GM21526 (cell line): ENCODE measurements at regions not wholly inside any gene's neighbourhood (a gene's known extent, or its start where the extent isn't known, plus 50 kb on each side); places are given as distances from the start of the nearest gene placed in this dataset.

Experiments
- ATAC-seq: cut with Tn5 transposase; IDR thresholded peaks from one replicate; pipeline ENCODE4 v1.9.1; 2021; ENCODE audit warnings: moderate library complexity; ENCODE audit not compliant: unreplicated experiment, low FRiP score

DNA sequence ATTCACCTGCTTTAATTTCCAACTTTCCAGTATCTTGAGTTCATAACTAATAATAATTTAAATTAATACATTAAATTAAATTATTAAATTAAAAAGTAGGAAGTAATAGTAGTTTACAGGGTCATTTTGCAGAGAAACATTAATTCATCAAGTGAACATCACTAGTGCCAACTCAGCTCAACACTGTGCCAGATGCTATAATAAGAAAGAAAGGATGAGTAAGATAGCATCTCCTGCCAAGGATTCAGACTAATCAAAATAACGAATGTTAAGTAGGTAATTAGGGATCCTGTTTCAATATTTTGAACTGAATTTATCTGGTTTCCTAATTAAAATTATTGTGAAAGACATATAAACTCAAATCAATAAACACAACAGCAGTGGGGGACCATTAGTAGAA, 596.7 kb downstream of the SLC6A15 start:
- no peak for ATAC-seq

DNA sequence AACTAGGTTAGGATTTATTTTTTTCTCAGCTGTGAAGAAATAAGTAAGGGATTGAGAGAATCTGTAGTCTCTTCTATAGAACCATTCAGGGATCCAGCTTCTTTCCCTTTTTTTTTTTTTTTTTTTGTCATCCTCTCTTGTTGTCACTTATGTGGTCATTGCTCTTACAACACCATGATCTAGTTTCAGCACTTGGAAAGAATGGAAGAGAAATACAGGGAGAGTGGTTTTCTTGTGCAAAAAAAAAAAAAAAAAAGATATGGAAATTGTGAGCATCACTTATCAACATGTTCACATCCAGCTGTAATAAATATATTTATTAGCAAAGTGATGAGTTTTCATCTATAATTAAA, 599.3 kb downstream of the SLC6A15 start:
- ATAC-seq = no peak

GRCh38 chr12:84308211-84308610, 604.4 kb downstream of the SLC6A15 start:
- no peak for ATAC-seq

GRCh38 chr12:84305144-84305543, 607.5 kb downstream of the SLC6A15 start:
- ATAC-seq = no peak

DNA sequence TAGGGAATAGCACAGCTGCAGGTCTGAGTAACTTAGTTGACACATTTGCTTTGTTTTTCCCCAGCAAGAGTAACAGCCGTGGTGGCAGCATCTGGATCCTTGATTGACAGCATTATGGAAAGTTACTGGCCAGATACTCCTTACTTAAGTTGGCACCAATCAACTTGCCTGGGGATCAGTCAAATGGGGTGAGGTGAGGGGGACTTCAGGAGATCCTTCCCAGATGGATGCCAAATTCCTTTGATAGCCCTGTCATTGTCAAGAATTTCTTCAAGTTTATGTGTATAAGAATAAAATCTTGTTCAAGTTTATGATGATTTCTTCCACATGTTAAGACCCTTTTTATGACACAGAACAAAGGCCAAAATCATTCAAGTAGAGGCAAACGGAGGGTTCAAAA, 618.4 kb downstream of the SLC6A15 start:
- no peak for ATAC-seq

DNA sequence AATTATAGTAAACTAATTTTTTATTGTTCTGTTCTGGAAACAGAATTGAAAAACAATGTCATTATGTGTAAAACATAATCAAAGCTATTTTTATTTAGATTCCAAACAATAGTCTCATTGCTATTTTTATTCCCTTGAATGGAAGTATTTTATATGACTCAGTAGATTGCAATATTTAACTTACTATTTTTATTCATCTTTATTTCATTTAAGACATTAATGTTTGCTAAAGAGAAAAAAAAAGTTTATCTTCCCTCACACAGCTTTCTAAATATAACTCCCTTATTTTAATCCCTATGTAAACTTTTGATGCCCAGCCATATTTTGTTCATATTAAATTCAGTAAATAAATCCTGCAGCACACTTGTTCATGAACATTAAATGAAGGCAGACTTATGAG, 622.4 kb downstream of the SLC6A15 start:
- no peak for ATAC-seq

GRCh38 chr12:84277986-84278385, 634.6 kb downstream of the SLC6A15 start:
- no peak for ATAC-seq

GRCh38 chr12:84276215-84276614, 636.4 kb downstream of the SLC6A15 start:
- ATAC-seq = no peak

DNA sequence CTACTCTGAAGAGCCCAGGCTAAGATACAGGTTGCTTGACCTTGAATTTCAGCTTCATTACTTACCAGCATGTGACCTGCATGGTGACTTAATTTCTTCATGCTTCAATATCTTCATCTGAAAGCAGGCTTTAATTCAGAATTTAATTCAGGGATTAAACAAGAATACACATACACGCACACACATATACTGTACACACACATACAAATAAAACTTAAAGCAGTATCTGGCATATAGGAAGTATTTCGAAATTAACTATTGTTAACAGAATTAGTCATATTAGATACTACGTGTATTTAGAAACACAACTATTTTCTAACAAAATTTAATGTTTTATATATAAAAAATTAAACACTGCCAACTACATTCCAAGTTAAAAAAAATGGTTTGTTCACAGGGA, 640.3 kb downstream of the SLC6A15 start:
- no peak for ATAC-seq

DNA sequence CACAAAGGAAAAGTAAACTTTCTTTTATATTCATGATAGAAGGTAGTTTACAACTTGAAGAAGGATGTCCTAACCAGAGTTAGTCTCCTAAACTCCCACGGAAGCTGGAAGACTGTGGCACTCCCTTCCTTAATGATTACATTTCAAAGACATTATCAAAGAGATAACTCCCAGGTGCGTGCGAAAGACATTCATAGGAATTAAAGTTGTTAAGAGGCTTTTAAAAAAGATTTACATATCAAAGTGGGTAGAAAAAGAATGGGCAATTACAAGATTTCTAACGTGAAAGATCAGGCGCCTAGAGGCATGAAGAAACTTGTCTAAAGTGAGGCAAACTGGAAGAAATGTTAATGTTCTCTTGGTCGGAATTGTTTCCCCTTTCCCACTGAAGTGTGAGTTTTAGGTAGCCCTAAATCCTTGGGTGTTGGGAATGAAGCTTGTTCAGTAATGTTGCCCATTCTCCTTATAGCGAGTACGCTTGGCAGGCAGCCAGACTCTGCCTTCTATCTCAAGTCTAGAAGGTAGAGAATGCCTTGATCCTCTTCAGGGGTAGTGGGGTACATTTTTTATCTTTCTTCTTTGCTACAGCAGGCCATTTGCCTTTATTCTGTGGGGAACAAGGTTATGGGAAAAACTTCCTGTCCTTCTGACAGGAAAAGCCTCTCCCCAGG, 642.0 kb downstream of the SLC6A15 start:
- no peak for ATAC-seq

- ATAC-seq = no peak
Observed at GRCh38 chr12:84247931-84248330, 664.7 kb downstream of the SLC6A15 start.

DNA sequence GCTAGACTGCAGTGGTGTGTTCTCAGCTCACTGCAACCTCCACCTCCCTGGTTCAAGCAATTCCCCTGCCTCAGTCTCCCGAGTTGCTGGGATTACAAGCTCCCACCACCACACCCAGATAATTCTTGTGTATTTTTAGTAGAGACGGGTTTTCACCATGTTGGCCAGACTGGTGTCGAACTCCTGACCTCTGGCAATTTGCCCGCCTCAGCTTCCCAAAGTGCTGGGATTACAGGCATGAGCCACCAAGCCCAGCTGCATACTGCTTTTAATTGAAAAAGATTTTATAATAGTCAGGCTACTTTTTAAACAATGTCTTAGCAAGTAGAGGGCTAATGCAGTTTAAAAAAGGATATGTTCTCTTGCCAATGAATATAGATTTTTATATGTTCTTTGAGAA, 668.9 kb downstream of the SLC6A15 start:
- no peak for ATAC-seq

- ATAC-seq = no peak
Observed at GRCh38 chr12:84222841-84223240, 689.8 kb downstream of the SLC6A15 start.

GRCh38 chr12:84218406-84218805, 694.2 kb downstream of the SLC6A15 start:
- no peak for ATAC-seq

- ATAC-seq = no peak
Observed at GRCh38 chr12:84201976-84202375, 710.6 kb downstream of the SLC6A15 start.

DNA sequence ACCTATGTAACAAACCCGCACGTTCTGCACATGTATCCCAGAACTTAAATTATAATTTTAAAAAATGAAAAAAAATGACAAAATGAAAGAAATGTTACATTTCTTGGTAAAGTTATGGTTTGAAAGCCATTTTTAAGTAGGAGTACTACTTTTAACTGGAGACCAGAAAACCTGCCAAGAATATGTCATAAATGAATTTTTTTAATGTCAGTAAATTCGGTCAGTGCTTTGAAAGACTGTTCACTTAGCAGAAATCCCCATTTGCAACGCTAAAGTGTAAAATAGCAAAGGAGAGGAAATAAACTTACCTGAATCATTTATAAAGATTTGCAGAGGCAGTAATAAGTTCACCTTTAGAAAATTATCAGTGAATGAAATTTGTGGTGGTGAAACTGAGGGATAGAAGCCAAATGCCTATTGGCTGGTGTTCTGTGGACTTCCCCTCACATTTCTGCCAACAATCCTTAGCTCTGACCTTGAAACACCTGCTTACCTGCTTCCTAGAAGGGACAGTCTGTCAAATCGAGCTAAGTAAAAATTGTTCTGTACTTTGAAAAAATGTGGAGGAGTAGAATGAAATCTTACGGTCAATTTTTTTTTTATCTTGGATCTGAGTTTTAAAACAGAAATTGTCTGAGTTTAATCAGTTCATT, 714.2 kb downstream of the SLC6A15 start:
- no peak for ATAC-seq

DNA sequence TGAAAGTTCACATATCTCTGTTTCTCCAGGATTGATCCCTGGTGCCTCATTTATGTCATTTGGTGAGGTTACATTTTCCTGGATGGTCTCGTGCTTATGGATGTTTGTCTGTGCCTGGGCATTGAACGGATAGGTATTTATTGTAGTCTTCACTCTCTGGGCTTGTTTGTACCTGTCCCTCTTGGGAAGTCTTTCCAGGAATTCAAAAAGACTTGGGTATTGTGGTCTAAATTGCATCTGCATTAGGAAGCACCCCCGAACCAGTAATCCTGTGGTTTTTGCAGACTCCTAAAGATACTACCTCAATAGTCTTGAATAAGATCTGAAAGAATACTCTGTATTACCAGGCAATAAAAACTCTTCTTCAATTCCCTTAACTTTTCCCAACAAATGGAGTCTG, 720.8 kb downstream of the SLC6A15 start:
- no peak for ATAC-seq

- ATAC-seq = no peak
Observed at GRCh38 chr12:84186433-84186832, 726.2 kb downstream of the SLC6A15 start.

DNA sequence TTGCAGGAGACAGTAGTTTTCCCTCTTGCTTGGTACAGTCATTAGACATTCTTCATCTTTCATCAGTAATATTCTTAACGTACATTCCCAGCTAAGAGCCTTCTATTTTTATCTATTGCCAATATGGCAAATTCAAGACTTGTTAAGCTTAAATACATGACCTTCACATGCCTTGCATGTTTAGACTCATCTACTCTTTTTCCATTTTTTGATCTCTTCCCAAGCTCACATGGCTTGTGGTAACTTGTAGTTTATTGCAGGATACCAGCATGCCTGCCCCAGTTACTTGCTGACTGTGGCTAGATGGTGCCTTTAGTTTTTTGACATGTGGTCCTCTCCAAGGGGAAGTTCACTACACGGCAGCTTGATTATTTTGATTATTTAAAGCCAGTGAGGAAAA, 729.0 kb downstream of the SLC6A15 start:
- ATAC-seq = no peak

GRCh38 chr12:84174115-84174514, 738.5 kb downstream of the SLC6A15 start:
- ATAC-seq = no peak

GRCh38 chr12:84172823-84173424, 739.7 kb downstream of the SLC6A15 start:
- no peak for ATAC-seq

DNA sequence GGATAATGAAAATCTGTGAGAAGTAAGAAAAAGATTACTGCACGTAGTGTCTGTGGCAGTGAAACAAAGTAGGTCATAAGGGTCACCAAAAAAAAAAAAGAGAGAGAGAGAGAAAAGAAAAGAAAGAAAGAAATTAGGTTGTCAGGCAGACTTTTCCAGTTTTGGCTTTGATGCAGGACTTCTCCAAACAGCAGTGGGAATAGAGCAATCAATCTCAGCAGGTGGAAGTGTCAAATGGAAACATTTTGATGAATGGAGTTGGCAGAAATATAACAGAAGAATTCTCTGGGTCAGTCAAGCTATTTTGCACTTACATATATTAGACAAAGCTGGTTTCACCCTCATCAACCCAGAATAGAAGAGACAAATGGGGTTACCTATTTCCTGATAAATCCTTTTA, 745.8 kb downstream of the SLC6A15 start:
- no peak for ATAC-seq
